Trophoblast cell (in vitro differentiated cells and primary cell): ENCODE measurements at regions not wholly inside any gene's neighbourhood (a gene's known extent, or its start where the extent isn't known, plus 50 kb on each side); places are given as distances from the start of the nearest gene placed in this dataset.

ENCODE experiments used
- DNase-seq, 2 donors: peaks; one replicate each; pipeline ENCODE4 v3.0.0-alpha.2; 2016
- H2AFZ ChIP-seq: 2 replicates; pipeline ENCODE4 v1.6.1; 2013; ENCODE audit warnings: low read length, moderate library complexity, mild to moderate bottlenecking; ENCODE audit not compliant: insufficient read depth, poor library complexity
- H2AK5ac ChIP-seq: 2 replicates; pipeline ENCODE4 v1.6.1; 2013; ENCODE audit warnings: mild to moderate bottlenecking, low read length
- H2BK120ac ChIP-seq: 2 replicates; pipeline ENCODE4 v1.6.1; 2013; ENCODE audit warnings: low read length, mild to moderate bottlenecking, moderate library complexity; ENCODE audit not compliant: insufficient read depth, poor library complexity
- H2BK12ac ChIP-seq: 2 replicates; pipeline ENCODE4 v1.6.1; 2013; ENCODE audit warnings: mild to moderate bottlenecking, low read length, moderate library complexity
- H2BK5ac ChIP-seq: 2 replicates; pipeline ENCODE4 v1.6.1; 2013; ENCODE audit warnings: low read length, low read depth, moderate library complexity, mild to moderate bottlenecking; ENCODE audit not compliant: poor library complexity
- H3K14ac ChIP-seq: 2 replicates; pipeline ENCODE4 v1.6.1; 2013; ENCODE audit warnings: mild to moderate bottlenecking, low read length
- H3K18ac ChIP-seq: 2 replicates; pipeline ENCODE4 v1.6.1; 2013; ENCODE audit warnings: mild to moderate bottlenecking, low read length
- H3K23ac ChIP-seq: 2 replicates; pipeline ENCODE4 v1.6.1; 2013; ENCODE audit warnings: low read length
- H3K27ac ChIP-seq: 2 replicates; pipeline ENCODE4 v1.5.1; 2013; ENCODE audit warnings: low read depth, mild to moderate bottlenecking, inconsistent platforms, low read length, moderate library complexity
- H3K27me3 ChIP-seq: 2 replicates; pipeline ENCODE4 v1.6.1; 2013; ENCODE audit warnings: inconsistent platforms, mild to moderate bottlenecking, low read length, moderate library complexity; ENCODE audit not compliant: insufficient read depth
- H3K36me3 ChIP-seq, 2 experiments: 1 replicate in 1 of 2; 2 replicates in 1 of 2; pipeline ENCODE4 v1.6.1; 2013; ENCODE audit warnings: low read length in 2 of 2, mild to moderate bottlenecking in 2 of 2, moderate library complexity in 1 of 2; ENCODE audit not compliant: insufficient read depth in 2 of 2, control insufficient read depth in 1 of 2
- H3K4ac ChIP-seq: 2 replicates; pipeline ENCODE4 v1.6.1; 2013; ENCODE audit warnings: low read depth, mild to moderate bottlenecking, low read length, moderate library complexity
- H3K4me1 ChIP-seq, 2 experiments: 1 replicate in 1 of 2; 2 replicates in 1 of 2; pipeline ENCODE4 v1.6.1; 2013; ENCODE audit warnings: low read length in 2 of 2, mild to moderate bottlenecking in 2 of 2, moderate library complexity in 1 of 2; ENCODE audit not compliant: insufficient read depth in 2 of 2, control insufficient read depth in 1 of 2
- H3K4me2 ChIP-seq: 2 replicates; pipeline ENCODE4 v1.6.1; 2013; ENCODE audit warnings: inconsistent platforms, mild to moderate bottlenecking, low read length, moderate library complexity
- H3K4me3 ChIP-seq: 2 replicates; pipeline ENCODE4 v1.5.1; 2013; ENCODE audit warnings: mild to moderate bottlenecking, low read depth, low read length, inconsistent platforms
- H3K79me1 ChIP-seq: one replicate; pipeline ENCODE4 v1.6.1; 2013; ENCODE audit warnings: low read length
- H3K79me2 ChIP-seq: 2 replicates; pipeline ENCODE4 v1.6.1; 2013; ENCODE audit warnings: low read length, mild to moderate bottlenecking; ENCODE audit not compliant: control insufficient read depth, insufficient read depth, poor library complexity
- H3K9ac ChIP-seq: 2 replicates; pipeline ENCODE4 v1.6.1; 2013; ENCODE audit warnings: mild to moderate bottlenecking, low read length
- H3K9me3 ChIP-seq: 2 replicates; pipeline ENCODE4 v1.6.1; 2013; ENCODE audit warnings: low read depth, mild to moderate bottlenecking, control low read depth, inconsistent platforms, low read length; ENCODE audit not compliant: insufficient read depth
- H4K12ac ChIP-seq: 2 replicates; pipeline ENCODE4 v1.6.1; 2013; ENCODE audit warnings: low read depth, mild to moderate bottlenecking, low read length, moderate library complexity
- H4K8ac ChIP-seq: 2 replicates; pipeline ENCODE4 v1.6.1; 2013; ENCODE audit warnings: low read depth, mild to moderate bottlenecking, low read length, moderate library complexity
- H4K91ac ChIP-seq: one replicate; pipeline ENCODE4 v1.6.1; 2013; ENCODE audit warnings: low read depth, mild to moderate bottlenecking, low read length, moderate library complexity
- WGBS: extraction: QIAGEN DNeasy Blood & Tissue Kit; methylation state at CpG from one replicate; pipeline ENCODE4 v1.1.7; 2013; ENCODE audit warnings: missing lambda C conversion rate; ENCODE audit not compliant: insufficient read length, insufficient coverage; ENCODE audit errors: extremely low coverage; 5-methylcytosine and 5-hydroxymethylcytosine counted together

- H4K8ac ChIP-seq, result no peak overlapping the region
- no peaks in the 10 kb centered on the region for H3K9me3 ChIP-seq
- H3K27ac ChIP-seq, result no peak overlapping the region
- H3K23ac ChIP-seq, result no peak overlapping the region
- H2BK120ac ChIP-seq, result no peak overlapping the region
- H3K18ac ChIP-seq, result no peak overlapping the region
- no peak overlapping the region for H3K9ac ChIP-seq
- no peak overlapping the region for H3K14ac ChIP-seq
- no peak for DNase-seq
- H3K4me2 ChIP-seq, result no peak overlapping the region
- no peaks in the 10 kb centered on the region for H3K79me1 ChIP-seq
- H4K12ac ChIP-seq, result no peak overlapping the region
- H3K79me2 ChIP-seq, result no peaks in the 10 kb centered on the region
- no peak overlapping the region for H2AFZ ChIP-seq
- no peak overlapping the region for H2BK5ac ChIP-seq
- no peak overlapping the region for H3K4me3 ChIP-seq
- H3K4ac ChIP-seq, result no peak overlapping the region
- H2BK12ac ChIP-seq, result no peak overlapping the region
- no peaks in the 10 kb centered on the region for H3K36me3 ChIP-seq
- no peak overlapping the region for H4K91ac ChIP-seq
- no peaks in the 10 kb centered on the region for H3K4me1 ChIP-seq
- no CpG with 5 or more reads among the region's 2 CpGs for WGBS
- H2AK5ac ChIP-seq, result no peak overlapping the region
- no peaks in the 10 kb centered on the region for H3K27me3 ChIP-seq
Observed at GRCh38 chr9:118586978-118587377, 782.3 kb downstream of the BRINP1 start.

- Histone ChIP-seq H2BK12ac (no peak overlapping the region), H3K4me1 (no peaks in the 10 kb centered on the region), H3K14ac (no peak overlapping the region), H3K4me2 (no peak overlapping the region), H2BK5ac (no peak overlapping the region), H3K18ac (no peak overlapping the region), H3K9ac (no peak overlapping the region), H2BK120ac (no peak overlapping the region), H3K79me1 (no peaks in the 10 kb centered on the region), H3K4ac (no peak overlapping the region), H3K9me3 (no peaks in the 10 kb centered on the region), H3K4me3 (no peak overlapping the region), H2AK5ac (no peak overlapping the region), H3K27me3 (no peaks in the 10 kb centered on the region), H2AFZ (no peak overlapping the region), H3K36me3 (no peaks in the 10 kb centered on the region), H4K91ac (no peak overlapping the region), H3K27ac (no peak overlapping the region), H3K79me2 (no peaks in the 10 kb centered on the region), H3K23ac (no peak overlapping the region), H4K12ac (no peak overlapping the region), H4K8ac (no peak overlapping the region)
- DNase-seq, result no peak
- no CpG with 5 or more reads among the region's 6 CpGs for WGBS
Observed at GRCh38 chr9:118594428-118594827, 774.8 kb downstream of the BRINP1 start.

- H3K4ac ChIP-seq, result no peak overlapping the region
- no peak overlapping the region for H4K12ac ChIP-seq
- H3K18ac ChIP-seq, result no peak overlapping the region
- no peak overlapping the region for H4K8ac ChIP-seq
- H3K4me2 ChIP-seq, result no peak overlapping the region
- H3K27me3 ChIP-seq, result no peaks in the 10 kb centered on the region
- H3K36me3 ChIP-seq, result no peaks in the 10 kb centered on the region
- DNase-seq, result peak; percentile 8 to 15
- H2AFZ ChIP-seq, result no peak overlapping the region
- H3K4me3 ChIP-seq, result no peak overlapping the region
- H3K4me1 ChIP-seq, result no peaks in the 10 kb centered on the region
- no peak overlapping the region for H3K9ac ChIP-seq
- H2BK120ac ChIP-seq, result no peak overlapping the region
- no peak overlapping the region for H3K23ac ChIP-seq
- H3K79me2 ChIP-seq, result no peaks in the 10 kb centered on the region
- no peak overlapping the region for H3K14ac ChIP-seq
- no peaks in the 10 kb centered on the region for H3K79me1 ChIP-seq
- H2BK5ac ChIP-seq, result no peak overlapping the region
- H2BK12ac ChIP-seq, result no peak overlapping the region
- no peak overlapping the region for H3K27ac ChIP-seq
- H3K9me3 ChIP-seq, result no peaks in the 10 kb centered on the region
- H2AK5ac ChIP-seq, result no peak overlapping the region
- no CpG with 5 or more reads among the region's 3 CpGs for WGBS
- H4K91ac ChIP-seq, result no peak overlapping the region
Observed at GRCh38 chr9:118595719-118596305, 773.4 kb downstream of the BRINP1 start.

GRCh38 chr9:118596374-118597015 is 772.7 kb downstream of the BRINP1 start:
- H2BK120ac ChIP-seq, result no peak overlapping the region
- H3K27ac ChIP-seq, result no peak overlapping the region
- H3K4me1 ChIP-seq, result no peaks in the 10 kb centered on the region
- no peak overlapping the region for H3K18ac ChIP-seq
- no peak overlapping the region for H3K9ac ChIP-seq
- H2AFZ ChIP-seq, result no peak overlapping the region
- H3K27me3 ChIP-seq, result no peaks in the 10 kb centered on the region
- H4K12ac ChIP-seq, result no peak overlapping the region
- no peak overlapping the region for H3K14ac ChIP-seq
- no peak overlapping the region for H3K4me3 ChIP-seq
- WGBS, result no CpG with 5 or more reads among the region's 5 CpGs
- no peak overlapping the region for H2AK5ac ChIP-seq
- H3K79me1 ChIP-seq, result no peaks in the 10 kb centered on the region
- no peak overlapping the region for H4K8ac ChIP-seq
- H2BK5ac ChIP-seq, result no peak overlapping the region
- no peaks in the 10 kb centered on the region for H3K9me3 ChIP-seq
- H3K4me2 ChIP-seq, result no peak overlapping the region
- no peak overlapping the region for H3K4ac ChIP-seq
- H2BK12ac ChIP-seq, result no peak overlapping the region
- H4K91ac ChIP-seq, result no peak overlapping the region
- no peak for DNase-seq
- no peaks in the 10 kb centered on the region for H3K36me3 ChIP-seq
- no peaks in the 10 kb centered on the region for H3K79me2 ChIP-seq
- no peak overlapping the region for H3K23ac ChIP-seq
